ENCODE measurements at regions not wholly inside any gene's neighbourhood (a gene's known extent, or its start where the extent isn't known, plus 50 kb on each side); places are given as distances from the start of the nearest gene placed in this dataset.
"Not testable (repeated sequence)": the region's sequence is repeated elsewhere in the genome, so short reads cannot be mapped to it uniquely, and the experiment has no call there.

DNA sequence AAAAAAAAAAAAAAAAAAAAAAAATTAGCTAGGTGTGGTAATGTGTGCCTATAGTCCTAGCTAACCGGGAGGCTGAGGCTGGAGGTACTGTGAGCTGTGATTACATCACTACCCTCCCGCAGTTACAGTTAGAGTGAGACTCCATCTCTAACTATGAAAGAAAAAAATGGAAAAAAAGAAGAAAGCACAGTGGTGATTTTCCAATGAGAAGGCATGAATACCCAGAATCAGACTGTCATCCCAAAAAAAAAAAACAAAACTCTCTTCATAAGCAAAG is 269.9 kb upstream of the MKLN1 start:
- Histone ChIP-seq H3K9me3 (no peaks in the 10 kb centered on the region), H3K36me3 (no peaks in the 10 kb centered on the region), H3K4me1 (peaks cover 0 to 32% (median 18%) of the 10 kb centered on the region in 4 donors), H3K27me3 (no peaks in the 10 kb centered on the region), H3K4me3 (no peak overlapping the region), H3K27ac (peak overlapping the region in 3 of 4 donors; percentile 63 to 73 (median 64))
- DNase-seq = no peak
- TF ChIP-seq, protein P1, sequence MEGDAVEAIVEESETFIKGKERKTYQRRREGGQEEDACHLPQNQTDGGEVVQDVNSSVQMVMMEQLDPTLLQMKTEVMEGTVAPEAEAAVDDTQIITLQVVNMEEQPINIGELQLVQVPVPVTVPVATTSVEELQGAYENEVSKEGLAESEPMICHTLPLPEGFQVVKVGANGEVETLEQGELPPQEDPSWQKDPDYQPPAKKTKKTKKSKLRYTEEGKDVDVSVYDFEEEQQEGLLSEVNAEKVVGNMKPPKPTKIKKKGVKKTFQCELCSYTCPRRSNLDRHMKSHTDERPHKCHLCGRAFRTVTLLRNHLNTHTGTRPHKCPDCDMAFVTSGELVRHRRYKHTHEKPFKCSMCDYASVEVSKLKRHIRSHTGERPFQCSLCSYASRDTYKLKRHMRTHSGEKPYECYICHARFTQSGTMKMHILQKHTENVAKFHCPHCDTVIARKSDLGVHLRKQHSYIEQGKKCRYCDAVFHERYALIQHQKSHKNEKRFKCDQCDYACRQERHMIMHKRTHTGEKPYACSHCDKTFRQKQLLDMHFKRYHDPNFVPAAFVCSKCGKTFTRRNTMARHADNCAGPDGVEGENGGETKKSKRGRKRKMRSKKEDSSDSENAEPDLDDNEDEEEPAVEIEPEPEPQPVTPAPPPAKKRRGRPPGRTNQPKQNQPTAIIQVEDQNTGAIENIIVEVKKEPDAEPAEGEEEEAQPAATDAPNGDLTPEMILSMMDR (IDR thresholded peaks at IDR 0.05) = no peak
- TF ChIP-seq POLR2A (IDR thresholded peaks at IDR 0.05) = no peak

DNA sequence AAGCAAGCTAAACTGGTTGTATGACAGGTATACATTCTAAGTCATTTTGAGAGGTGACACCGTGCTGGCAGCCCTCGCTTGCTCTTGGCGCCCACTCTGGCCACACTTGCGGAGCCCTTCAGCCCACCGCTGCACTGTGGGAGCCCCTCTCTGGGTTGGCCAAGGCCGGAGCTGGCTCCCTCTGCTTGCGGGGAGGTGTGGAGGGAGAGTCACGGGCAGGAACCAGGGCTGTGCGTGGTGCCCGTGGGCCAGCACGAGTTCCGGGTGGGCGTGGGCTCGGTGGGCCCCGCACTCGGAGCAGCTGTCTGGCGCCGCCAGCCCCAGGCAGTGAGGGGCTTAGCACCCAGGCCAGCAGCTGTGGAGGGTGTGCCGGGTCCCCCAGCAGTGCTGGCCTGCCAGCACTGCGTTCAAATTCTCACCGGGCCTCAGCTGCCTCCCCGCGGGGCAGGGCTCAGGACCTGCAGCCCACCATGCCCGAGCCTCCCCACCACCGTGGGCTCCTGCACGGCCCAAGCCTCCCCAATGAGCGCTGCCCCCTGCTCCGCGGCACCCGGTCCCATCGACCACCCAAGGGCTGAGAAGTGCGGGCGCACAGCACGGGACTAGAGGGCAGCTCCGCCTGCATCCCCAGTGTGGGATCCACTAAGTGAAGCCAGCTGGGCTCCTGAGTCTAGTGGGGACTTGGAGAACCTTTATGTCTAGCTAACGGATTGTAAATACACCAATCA is 269.0 kb upstream of the MKLN1 start:
- H3K36me3 ChIP-seq, H3K9me3 ChIP-seq, H3K27me3 ChIP-seq, H3K4me3 ChIP-seq, DNase-seq: not testable (repeated sequence)
- peak overlapping the region in 1 of 4 donors; percentile 73 for H3K27ac ChIP-seq
- H3K4me1 ChIP-seq = peaks cover 0 to 29% (median 17%) of the 10 kb centered on the region in 4 donors

DNA sequence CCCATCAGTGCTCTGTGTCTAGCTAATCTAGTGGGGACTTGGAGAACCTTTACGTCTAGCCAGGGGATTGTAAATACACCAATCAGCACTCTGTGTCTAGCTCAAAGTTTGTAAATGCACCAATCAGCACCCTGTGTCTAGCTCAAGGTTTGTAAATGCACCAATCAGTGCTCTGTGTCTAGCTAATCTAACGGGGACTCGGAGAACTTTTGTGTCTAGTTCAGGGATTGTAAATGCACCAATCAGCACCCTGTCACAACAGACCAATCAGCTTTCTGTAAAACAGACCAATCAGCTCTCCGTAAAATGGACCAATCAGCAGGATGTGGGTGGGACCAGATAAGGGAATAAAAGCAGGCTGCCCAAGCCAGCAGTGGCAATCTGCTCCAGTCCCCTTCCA is 268.3 kb upstream of the MKLN1 start:
- peaks cover 0 to 29% (median 16%) of the 10 kb centered on the region in 4 donors for H3K4me1 ChIP-seq
- DNase-seq = not testable (repeated sequence)

DNA sequence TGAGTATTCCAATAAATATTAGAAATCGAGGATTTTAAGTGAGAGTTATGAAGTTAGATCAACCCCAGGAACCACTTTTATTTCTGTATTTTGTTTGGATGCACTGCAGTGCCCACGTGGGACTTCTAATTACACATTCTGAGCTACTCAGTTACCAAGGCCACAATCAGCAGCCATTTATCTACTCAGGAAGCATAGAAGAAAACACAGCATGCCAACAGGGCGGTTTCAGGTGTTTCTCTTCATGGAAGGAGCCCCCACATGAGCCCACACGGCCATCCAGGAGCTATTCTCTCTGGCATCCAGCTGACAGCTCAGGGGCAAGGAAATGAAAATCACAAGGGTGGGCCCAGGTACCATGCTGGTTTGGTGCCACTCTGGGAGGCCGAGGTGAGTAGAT is 266.5 kb upstream of the MKLN1 start:
- no peaks in the 10 kb centered on the region for H3K9me3 ChIP-seq
- H3K27me3 ChIP-seq = no peaks in the 10 kb centered on the region
- peaks cover 0 to 21% (median 8%) of the 10 kb centered on the region in 4 donors for H3K4me1 ChIP-seq
- H3K36me3 ChIP-seq = no peaks in the 10 kb centered on the region
- H3K27ac ChIP-seq = peak overlapping the region in 1 of 4 donors; percentile 17
- no peak overlapping the region for H3K4me3 ChIP-seq
- DNase-seq = no peak
- TF ChIP-seq POLR2A (IDR thresholded peaks at IDR 0.05) = no peak
- TF ChIP-seq, protein P1 (IDR thresholded peaks at IDR 0.05) = no peak

More for the DNA sequence above, 268.3 kb upstream of the MKLN1 start:
- not testable (repeated sequence) for H3K36me3 ChIP-seq, H3K27me3 ChIP-seq, H3K4me3 ChIP-seq, H3K9me3 ChIP-seq, H3K27ac ChIP-seq

DNA sequence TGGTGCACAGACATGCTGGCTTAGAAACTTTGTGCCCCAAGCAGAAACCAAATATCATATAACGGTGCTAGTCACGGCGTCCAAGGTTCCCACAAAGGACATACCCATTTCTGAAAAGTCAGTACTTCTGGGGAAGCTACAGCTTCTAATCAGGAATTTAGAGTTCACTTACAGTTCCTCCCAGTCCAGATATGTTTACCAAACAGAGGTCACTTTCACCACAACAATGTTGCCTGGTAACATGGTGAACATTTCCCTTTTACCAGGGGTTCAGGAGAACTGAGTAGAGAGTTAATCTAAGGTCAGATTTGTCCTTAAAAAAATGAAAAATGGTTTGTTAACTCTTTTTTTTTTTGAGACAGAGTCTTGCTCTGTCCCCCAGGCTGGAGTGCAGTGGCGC is 265.9 kb upstream of the MKLN1 start:
- peak overlapping the region in 1 of 4 donors; percentile 17 for H3K27ac ChIP-seq
- TF ChIP-seq POLR2A (IDR thresholded peaks at IDR 0.05) = no peak
- TF ChIP-seq, protein P1 (IDR thresholded peaks at IDR 0.05) = no peak

DNA sequence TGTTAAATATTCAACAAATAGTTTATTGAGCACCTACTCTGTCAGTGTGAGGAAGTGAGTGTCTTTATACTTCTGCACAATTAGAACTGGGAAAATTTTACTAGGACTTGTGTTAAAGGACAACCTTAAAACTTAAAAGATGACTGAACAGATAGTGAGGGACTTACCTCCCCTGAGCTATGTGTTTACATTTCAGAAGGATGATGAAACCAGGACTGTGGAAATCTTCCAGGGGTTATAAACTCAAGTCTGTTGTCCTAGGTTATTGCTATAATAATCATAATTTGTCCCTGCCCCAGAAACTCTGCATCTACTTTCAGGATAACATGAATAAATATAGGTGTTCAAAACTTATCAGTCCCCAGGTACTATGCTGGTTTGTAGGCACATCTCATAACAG is 261.0 kb upstream of the MKLN1 start:
- H3K27ac ChIP-seq = no peak overlapping the region
- peaks cover 0 to 18% (median 0%) of the 10 kb centered on the region in 4 donors for H3K4me1 ChIP-seq
- H3K9me3 ChIP-seq = no peaks in the 10 kb centered on the region
- DNase-seq = no peak
- H3K27me3 ChIP-seq = no peaks in the 10 kb centered on the region
- H3K4me3 ChIP-seq = no peak overlapping the region
- no peak for TF ChIP-seq POLR2A (IDR thresholded peaks at IDR 0.05)
- TF ChIP-seq, protein P1 (IDR thresholded peaks at IDR 0.05) = no peak
- H3K36me3 ChIP-seq = no peaks in the 10 kb centered on the region

More for the DNA sequence above, 265.9 kb upstream of the MKLN1 start:
- Histone ChIP-seq H3K4me3 (no peak overlapping the region), H3K27me3 (no peaks in the 10 kb centered on the region), H3K9me3 (no peaks in the 10 kb centered on the region), H3K36me3 (no peaks in the 10 kb centered on the region), H3K4me1 (peaks cover 0 to 15% (median 4%) of the 10 kb centered on the region in 4 donors)
- DNase-seq = no peak

DNA sequence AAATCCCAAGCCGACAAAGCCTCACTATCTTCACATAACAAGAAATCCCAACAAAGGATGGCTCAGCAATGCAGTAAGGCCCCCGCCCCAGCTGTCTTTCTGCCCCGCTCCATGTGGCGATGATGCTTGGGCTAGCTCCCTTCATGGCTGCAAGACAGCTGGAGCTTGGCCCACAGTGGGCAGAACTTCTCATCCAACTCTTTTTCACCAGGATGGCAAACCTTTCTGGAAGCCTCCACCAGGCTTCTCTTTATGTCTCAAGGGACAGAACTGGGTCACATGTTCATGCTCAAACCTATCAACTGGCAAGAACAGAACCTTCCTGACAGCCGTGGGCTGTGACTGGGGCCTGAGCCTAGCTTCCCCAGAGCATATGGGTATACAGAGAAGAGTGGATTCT is 260.5 kb upstream of the MKLN1 start:
- no peaks in the 10 kb centered on the region for H3K36me3 ChIP-seq
- no peak overlapping the region for H3K4me3 ChIP-seq
- no peaks in the 10 kb centered on the region for H3K9me3 ChIP-seq
- H3K4me1 ChIP-seq = peaks cover 0 to 24% (median 0%) of the 10 kb centered on the region in 4 donors
- no peaks in the 10 kb centered on the region for H3K27me3 ChIP-seq
- no peak for TF ChIP-seq POLR2A (IDR thresholded peaks at IDR 0.05)
- TF ChIP-seq, protein P1 (IDR thresholded peaks at IDR 0.05) = no peak
- peak overlapping the region in 1 of 4 donors; percentile 48 for H3K27ac ChIP-seq
- DNase-seq = no peak

Measured in Peyer's patch (tissue), 4 donors.